Prostate gland (tissue), 2 donors: ENCODE measurements at regions not wholly inside any gene's neighbourhood (a gene's known extent, or its start where the extent isn't known, plus 50 kb on each side); places are given as distances from the start of the nearest gene placed in this dataset.

Source experiments
- DNase-seq: peaks from one replicate; pipeline ENCODE4 v3.0.0-alpha.2; 2019; ENCODE audit warnings: low spot score
- H3K27ac ChIP-seq, 2 donors: fragments of 200-600 bp; sonication (generic); 2 replicates each; pipeline ENCODE4 v1.5.1; 2017 to 2019
- H3K27me3 ChIP-seq: fragments of 200-600 bp; sonication (generic); replicated peaks from 2 replicates; pipeline ENCODE4 v1.5.1; 2019; ENCODE audit not compliant: insufficient read depth
- H3K36me3 ChIP-seq, 2 donors: fragments of 200-600 bp; sonication (generic); 1 replicate in 1 of 2; 2 replicates in 1 of 2; pipeline versions ENCODE4 v1.5.1 to v1.8.1; 2017 to 2019
- H3K4me1 ChIP-seq: fragments of 200-600 bp; sonication (generic); replicated peaks from 2 replicates; pipeline ENCODE4 v1.5.1; 2019
- H3K4me3 ChIP-seq, 2 donors: fragments of 200-600 bp; sonication (generic); 2 replicates each; pipeline ENCODE4 v1.5.1; 2017 to 2019
- H3K9me3 ChIP-seq: fragments of 200-600 bp; sonication (generic); 2 replicates; pipeline ENCODE4 v1.5.1; 2017
- POLR2A ChIP-seq: fragments of 450-650 bp; IDR thresholded peaks from one replicate; pipeline ENCODE4 v1.6.1; 2016; ENCODE audit warnings: antibody characterized with exemption, mild to moderate bottlenecking
- POLR2AphosphoS5 ChIP-seq: sonication (generic); formaldehyde crosslinking; IDR thresholded peaks from one replicate; pipeline ENCODE4 v1.6.1; 2017; ENCODE audit warnings: antibody characterized with exemption
- WGBS: methylation state at CpG from one replicate; pipeline ENCODE4 v1.1.5; 2018; 5-methylcytosine and 5-hydroxymethylcytosine counted together
- intact Hi-C: fragments of 100-400 bp; cut with DNase I; formaldehyde crosslinking; loops from one replicate; pipeline ENCODE4 v1.14.2; 2022
- TF ChIP-seq, protein P1 (sequence below), 4 experiments: fragments of 200-600 bp in 2 of 4; fragments of 450-650 bp in 2 of 4; sonication (generic) in 2 of 4; IDR thresholded peaks; 1 replicate in 3 of 4; 2 replicates in 1 of 4; pipeline ENCODE4 v1.5.1; 2016 to 2019; ENCODE audit warnings: antibody characterized with exemption in 4 of 4, mild to moderate bottlenecking in 2 of 4, moderate library complexity in 2 of 4

DNA sequence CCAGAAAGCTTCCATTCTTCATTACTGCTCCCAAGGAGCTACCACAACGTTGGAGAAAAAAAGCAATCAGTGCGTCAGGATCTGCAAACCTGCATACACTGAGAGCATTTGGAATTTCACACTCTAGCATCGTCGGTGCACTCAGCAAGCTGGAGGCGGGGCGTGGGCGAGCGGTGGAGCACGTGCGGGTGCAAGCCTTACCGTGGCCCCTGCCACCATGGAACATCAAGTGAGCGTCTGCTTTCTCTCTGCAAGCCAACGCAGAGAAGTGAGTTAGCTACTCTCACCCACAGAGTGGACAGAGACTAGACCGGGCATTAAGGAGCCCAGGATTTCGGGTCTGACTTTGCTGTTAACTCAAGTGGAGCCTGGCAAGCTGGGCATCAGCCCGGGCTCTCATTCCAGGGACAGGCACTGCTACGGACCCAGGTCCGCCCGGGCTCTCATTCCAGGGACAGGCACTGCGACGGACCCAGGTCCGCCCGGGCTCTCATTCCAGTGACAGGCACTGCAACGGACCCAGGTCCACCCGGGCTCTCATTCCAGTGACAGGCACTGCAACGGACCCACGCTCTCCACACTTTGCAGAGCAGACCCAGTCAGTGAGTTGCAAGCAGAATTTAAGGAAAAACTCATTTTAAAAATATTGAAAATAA lies 124.1 kb upstream of the SPACA7 start:
- DNase-seq, result no peak
- Histone ChIP-seq H3K27me3 (peaks cover 5% of the 10 kb centered on the region), H3K4me1 (no peaks in the 10 kb centered on the region), H3K36me3 (no peaks in the 10 kb centered on the region), H3K9me3 (no peaks in the 10 kb centered on the region), H3K27ac (no peak overlapping the region), H3K4me3 (no peak overlapping the region)
- TF ChIP-seq, protein P1, sequence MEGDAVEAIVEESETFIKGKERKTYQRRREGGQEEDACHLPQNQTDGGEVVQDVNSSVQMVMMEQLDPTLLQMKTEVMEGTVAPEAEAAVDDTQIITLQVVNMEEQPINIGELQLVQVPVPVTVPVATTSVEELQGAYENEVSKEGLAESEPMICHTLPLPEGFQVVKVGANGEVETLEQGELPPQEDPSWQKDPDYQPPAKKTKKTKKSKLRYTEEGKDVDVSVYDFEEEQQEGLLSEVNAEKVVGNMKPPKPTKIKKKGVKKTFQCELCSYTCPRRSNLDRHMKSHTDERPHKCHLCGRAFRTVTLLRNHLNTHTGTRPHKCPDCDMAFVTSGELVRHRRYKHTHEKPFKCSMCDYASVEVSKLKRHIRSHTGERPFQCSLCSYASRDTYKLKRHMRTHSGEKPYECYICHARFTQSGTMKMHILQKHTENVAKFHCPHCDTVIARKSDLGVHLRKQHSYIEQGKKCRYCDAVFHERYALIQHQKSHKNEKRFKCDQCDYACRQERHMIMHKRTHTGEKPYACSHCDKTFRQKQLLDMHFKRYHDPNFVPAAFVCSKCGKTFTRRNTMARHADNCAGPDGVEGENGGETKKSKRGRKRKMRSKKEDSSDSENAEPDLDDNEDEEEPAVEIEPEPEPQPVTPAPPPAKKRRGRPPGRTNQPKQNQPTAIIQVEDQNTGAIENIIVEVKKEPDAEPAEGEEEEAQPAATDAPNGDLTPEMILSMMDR (IDR thresholded peaks at IDR 0.05), result no peak
- no peak for TF ChIP-seq POLR2AphosphoS5
- no peak for TF ChIP-seq POLR2A
- intact Hi-C loops, result no loop called here
- WGBS, result 75% methylated on average over 27 of the region's 27 CpGs

DNA sequence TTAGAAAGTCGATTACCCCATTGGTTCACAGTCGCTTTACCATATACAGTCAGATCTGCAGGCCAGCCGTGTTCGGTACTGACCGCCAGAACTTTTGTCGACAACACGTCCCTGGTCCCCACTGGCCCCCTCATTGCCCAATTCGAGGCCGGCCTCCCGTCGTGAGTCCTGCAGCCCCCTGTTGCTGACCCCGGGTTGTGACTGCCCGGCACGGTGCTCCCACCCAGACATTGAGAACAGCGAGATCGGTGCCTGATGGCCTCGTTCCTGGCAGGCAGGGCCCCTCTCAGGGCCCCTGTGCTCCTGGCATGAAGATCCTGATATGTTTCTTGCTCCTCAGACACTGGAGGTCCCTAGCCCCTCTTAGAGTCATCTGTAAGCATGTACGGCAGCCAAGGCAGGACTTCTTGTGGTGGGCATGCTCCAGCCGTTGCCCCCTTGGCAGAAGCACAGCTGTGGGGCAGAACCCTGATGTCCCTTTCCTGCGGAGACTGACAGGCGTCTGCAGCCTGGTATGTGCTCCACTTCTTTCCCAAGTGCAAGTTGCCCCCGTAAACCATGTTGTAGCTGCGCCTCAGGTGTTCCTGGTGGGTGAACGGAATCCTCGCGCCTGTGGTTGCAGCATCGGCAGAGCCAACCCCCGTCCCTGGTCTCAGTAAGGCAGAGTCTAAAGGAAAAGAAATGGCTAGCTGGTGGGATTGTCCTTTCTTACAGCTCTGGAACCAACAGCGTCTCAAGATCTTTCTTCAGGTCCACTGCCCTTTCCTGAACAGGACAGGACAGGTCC lies 123.2 kb upstream of the SPACA7 start:
- 78% methylated on average over 29 of the region's 29 CpGs for WGBS
- intact Hi-C loops, result no loop called here
- H3K36me3 ChIP-seq, result no peaks in the 10 kb centered on the region
- TF ChIP-seq POLR2A (no peak), POLR2AphosphoS5 (no peak)
- TF ChIP-seq, protein P1 (IDR thresholded peaks at IDR 0.05), result no peak
- H3K27ac ChIP-seq, result no peak overlapping the region
- no peak for DNase-seq
- no peaks in the 10 kb centered on the region for H3K4me1 ChIP-seq
- H3K4me3 ChIP-seq, result no peak overlapping the region
- no peaks in the 10 kb centered on the region for H3K9me3 ChIP-seq
- peaks cover 5% of the 10 kb centered on the region for H3K27me3 ChIP-seq

DNA sequence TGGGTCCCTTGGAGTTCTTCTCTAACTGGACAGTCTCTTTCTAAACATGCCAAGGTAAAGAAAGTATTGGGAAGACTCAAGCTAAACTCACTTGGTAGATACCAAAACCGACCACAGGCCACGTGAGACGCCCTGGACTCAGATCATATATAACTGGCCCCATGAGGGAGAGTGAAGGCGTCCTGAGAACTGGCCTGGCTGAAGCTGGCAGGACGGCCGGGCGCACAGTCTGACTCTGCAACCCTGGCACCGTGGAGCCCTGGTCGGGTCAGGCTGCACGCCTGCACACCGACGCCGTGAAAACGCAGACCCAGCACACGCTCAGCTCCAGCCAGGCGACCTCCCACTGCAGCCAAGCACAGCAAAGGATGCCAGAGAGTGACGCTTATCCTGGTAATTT lies 122.5 kb upstream of the SPACA7 start:
- Histone ChIP-seq H3K4me1 (no peaks in the 10 kb centered on the region), H3K36me3 (no peaks in the 10 kb centered on the region), H3K9me3 (no peaks in the 10 kb centered on the region), H3K27me3 (peaks cover 5% of the 10 kb centered on the region), H3K4me3 (no peak overlapping the region), H3K27ac (no peak overlapping the region)
- intact Hi-C loops, result no loop called here
- TF ChIP-seq POLR2AphosphoS5 (no peak), POLR2A (no peak)
- TF ChIP-seq, protein P1 (IDR thresholded peaks at IDR 0.05), result no peak
- WGBS, result 86% methylated on average over 17 of the region's 17 CpGs
- no peak for DNase-seq

DNA sequence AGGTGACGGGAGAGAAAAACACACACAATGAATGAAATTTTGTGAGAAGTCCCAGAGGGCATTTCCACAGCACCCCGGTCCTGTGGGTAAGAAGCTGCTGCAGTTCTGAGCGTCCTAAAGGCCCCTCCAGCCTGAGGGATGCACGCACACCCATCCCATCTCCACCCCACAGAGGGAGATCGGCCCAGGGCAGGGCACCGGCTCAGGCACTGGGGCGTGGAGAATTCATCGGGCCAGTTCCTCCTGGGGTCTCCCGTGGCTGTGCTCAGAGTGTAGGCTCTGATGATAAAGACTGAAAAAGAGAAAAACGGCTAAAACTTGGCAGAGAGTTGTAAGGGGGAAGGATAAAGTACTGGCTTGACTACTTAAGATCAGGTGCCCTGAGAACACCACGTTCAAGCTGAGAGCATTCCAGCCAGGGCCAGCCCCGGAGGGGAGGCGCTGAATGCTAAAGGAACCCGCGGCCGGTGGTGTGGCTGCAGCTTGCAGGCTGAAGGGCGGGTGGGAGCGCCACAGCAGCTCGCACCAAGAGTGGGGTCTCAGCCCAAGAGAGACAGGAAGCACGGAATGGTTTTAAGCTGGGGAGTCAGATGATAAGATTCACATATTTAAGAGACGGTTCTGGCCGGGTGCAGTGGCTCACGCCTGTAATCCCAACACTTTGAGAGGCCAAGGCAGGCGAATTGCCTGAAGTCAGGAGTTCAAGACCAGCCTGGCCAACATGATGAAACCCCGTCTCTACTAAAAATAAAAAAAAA lies 121.9 kb upstream of the SPACA7 start:
- no peaks in the 10 kb centered on the region for H3K4me1 ChIP-seq
- intact Hi-C loops, result no loop called here
- 60% methylated on average over 25 of the region's 25 CpGs for WGBS

More for the DNA sequence above, 121.9 kb upstream of the SPACA7 start:
- H3K27ac ChIP-seq, result no peak overlapping the region
- no peaks in the 10 kb centered on the region for H3K9me3 ChIP-seq
- peaks cover 5% of the 10 kb centered on the region for H3K27me3 ChIP-seq
- H3K36me3 ChIP-seq, result no peaks in the 10 kb centered on the region
- no peak overlapping the region for H3K4me3 ChIP-seq
- no peak for TF ChIP-seq POLR2AphosphoS5
- TF ChIP-seq, protein P1 (IDR thresholded peaks at IDR 0.05), result no peak
- no peak for TF ChIP-seq POLR2A
- no peak for DNase-seq
